Kasumi-1 (cell line): ENCODE measurements at regions not wholly inside any gene's neighbourhood (a gene's known extent, or its start where the extent isn't known, plus 50 kb on each side); places are given as distances from the start of the nearest gene placed in this dataset.
"Not testable (repeated sequence)": the region's sequence is repeated elsewhere in the genome, so short reads cannot be mapped to it uniquely, and the experiment has no call there.

Experiments
- DNase-seq, 2 experiments: peaks; one replicate each; lab custom pipeline; 2025; lab: John Stamatoyannopoulos, UW

GRCh38 chr12:70008944-70009343, 183.9 kb downstream of the MYRFL start:
- no peak for DNase-seq

GRCh38 chr12:70011353-70011752, 186.3 kb downstream of the MYRFL start:
- DNase-seq = no peak

- not testable (repeated sequence) for DNase-seq
Measured at GRCh38 chr12:70013016-70013415, 188.0 kb downstream of the MYRFL start.

GRCh38 chr12:70028515-70028914, 203.5 kb downstream of the MYRFL start:
- no peak for DNase-seq

- no peak for DNase-seq
Measured at GRCh38 chr12:70028918-70029317, 203.9 kb downstream of the MYRFL start.

- no peak for DNase-seq
Measured at GRCh38 chr12:70031046-70031445, 206.0 kb downstream of the MYRFL start.

GRCh38 chr12:70032076-70032475, 207.0 kb downstream of the MYRFL start:
- DNase-seq = no peak

- no peak for DNase-seq
Measured at GRCh38 chr12:70033310-70033709, 208.3 kb downstream of the MYRFL start.

GRCh38 chr12:70040141-70040540, 203.1 kb upstream of the CNOT2 start:
- no peak for DNase-seq

GRCh38 chr12:70042675-70043074, 200.6 kb upstream of the CNOT2 start:
- no peak for DNase-seq

GRCh38 chr12:70043490-70044138, 199.6 kb upstream of the CNOT2 start:
- no peak for DNase-seq

GRCh38 chr12:70044167-70044566, 199.1 kb upstream of the CNOT2 start:
- no peak for DNase-seq

GRCh38 chr12:70045036-70045435, 198.2 kb upstream of the CNOT2 start:
- no peak for DNase-seq

GRCh38 chr12:70045514-70045913, 197.7 kb upstream of the CNOT2 start:
- DNase-seq = no peak

GRCh38 chr12:70048521-70049250, 194.5 kb upstream of the CNOT2 start:
- DNase-seq = no peak

GRCh38 chr12:70049596-70050360, 193.5 kb upstream of the CNOT2 start:
- peak in 1 of 2 experiments; percentile 4 for DNase-seq

- DNase-seq = no peak
Measured at GRCh38 chr12:70052476-70052875, 190.8 kb upstream of the CNOT2 start.

GRCh38 chr12:70052931-70053497, 190.2 kb upstream of the CNOT2 start:
- peak; percentile 5 to 9 for DNase-seq

GRCh38 chr12:70059373-70059772, 183.9 kb upstream of the CNOT2 start:
- DNase-seq = no peak

- no peak for DNase-seq
Measured at GRCh38 chr12:70060634-70061033, 182.6 kb upstream of the CNOT2 start.

GRCh38 chr12:70068743-70069142, 174.5 kb upstream of the CNOT2 start:
- no peak for DNase-seq

- no peak for DNase-seq
Measured at GRCh38 chr12:70069221-70070105, 173.8 kb upstream of the CNOT2 start.
